ENCODE measurements at regions not wholly inside any gene's neighbourhood (a gene's known extent, or its start where the extent isn't known, plus 50 kb on each side); places are given as distances from the start of the nearest gene placed in this dataset.

DNA sequence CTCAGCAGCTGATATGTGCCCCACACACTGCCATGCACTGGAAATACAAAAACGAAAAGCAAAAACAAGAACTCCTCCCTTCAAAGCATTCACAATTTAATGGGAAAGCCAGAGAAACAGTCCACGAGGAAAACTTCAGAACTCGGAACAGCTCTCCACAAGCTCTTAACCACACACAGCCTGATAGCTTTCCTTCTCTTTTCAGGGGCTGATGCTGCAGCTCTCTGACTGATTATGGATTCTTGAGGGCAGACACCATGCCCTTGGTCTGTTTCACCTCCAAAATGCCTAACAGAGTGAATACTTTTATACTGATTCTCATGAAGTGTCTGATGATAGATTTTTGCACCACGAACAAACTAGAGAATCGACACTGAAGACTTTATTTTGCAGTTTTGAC lies 282.1 kb downstream of the CD83 start:
- TF ChIP-seq BCL6B (tag by site-specific recombination; IDR thresholded peaks at IDR 0.05), result no peak
- no peak for TF ChIP-seq MZF1 (tag by site-specific recombination; IDR thresholded peaks at IDR 0.05; ENCODE audit: borderline replicate concordance)
- TF ChIP-seq, protein P1, sequence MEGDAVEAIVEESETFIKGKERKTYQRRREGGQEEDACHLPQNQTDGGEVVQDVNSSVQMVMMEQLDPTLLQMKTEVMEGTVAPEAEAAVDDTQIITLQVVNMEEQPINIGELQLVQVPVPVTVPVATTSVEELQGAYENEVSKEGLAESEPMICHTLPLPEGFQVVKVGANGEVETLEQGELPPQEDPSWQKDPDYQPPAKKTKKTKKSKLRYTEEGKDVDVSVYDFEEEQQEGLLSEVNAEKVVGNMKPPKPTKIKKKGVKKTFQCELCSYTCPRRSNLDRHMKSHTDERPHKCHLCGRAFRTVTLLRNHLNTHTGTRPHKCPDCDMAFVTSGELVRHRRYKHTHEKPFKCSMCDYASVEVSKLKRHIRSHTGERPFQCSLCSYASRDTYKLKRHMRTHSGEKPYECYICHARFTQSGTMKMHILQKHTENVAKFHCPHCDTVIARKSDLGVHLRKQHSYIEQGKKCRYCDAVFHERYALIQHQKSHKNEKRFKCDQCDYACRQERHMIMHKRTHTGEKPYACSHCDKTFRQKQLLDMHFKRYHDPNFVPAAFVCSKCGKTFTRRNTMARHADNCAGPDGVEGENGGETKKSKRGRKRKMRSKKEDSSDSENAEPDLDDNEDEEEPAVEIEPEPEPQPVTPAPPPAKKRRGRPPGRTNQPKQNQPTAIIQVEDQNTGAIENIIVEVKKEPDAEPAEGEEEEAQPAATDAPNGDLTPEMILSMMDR (tag by site-specific recombination; IDR thresholded peaks at IDR 0.05), result no peak
- TF ChIP-seq ZNF138 (tag by site-specific recombination; IDR thresholded peaks at IDR 0.05; ENCODE audit: borderline replicate concordance), result no peak
- TF ChIP-seq ZNF239 (tag by site-specific recombination; IDR thresholded peaks at IDR 0.05), result no peak
- TF ChIP-seq, protein P2, sequence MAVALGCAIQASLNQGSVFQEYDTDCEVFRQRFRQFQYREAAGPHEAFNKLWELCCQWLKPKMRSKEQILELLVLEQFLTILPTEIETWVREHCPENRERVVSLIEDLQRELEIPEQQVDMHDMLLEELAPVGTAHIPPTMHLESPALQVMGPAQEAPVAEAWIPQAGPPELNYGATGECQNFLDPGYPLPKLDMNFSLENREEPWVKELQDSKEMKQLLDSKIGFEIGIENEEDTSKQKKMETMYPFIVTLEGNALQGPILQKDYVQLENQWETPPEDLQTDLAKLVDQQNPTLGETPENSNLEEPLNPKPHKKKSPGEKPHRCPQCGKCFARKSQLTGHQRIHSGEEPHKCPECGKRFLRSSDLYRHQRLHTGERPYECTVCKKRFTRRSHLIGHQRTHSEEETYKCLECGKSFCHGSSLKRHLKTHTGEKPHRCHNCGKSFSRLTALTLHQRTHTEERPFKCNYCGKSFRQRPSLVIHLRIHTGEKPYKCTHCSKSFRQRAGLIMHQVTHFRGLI (tag by site-specific recombination; IDR thresholded peaks at IDR 0.05), result no peak
- no peak for TF ChIP-seq GFI1B (tag by site-specific recombination; IDR thresholded peaks at IDR 0.05)
- TF ChIP-seq BCL11A (tag by site-specific recombination; IDR thresholded peaks at IDR 0.05; ENCODE audit: low read depth), result no peak
- TF ChIP-seq ZNF24 (tag by site-specific recombination; IDR thresholded peaks at IDR 0.05), result no peak
- peak; percentile 50; the same call in 1 of the 2 replicates for TF ChIP-seq REST (tag by site-specific recombination; IDR thresholded peaks at IDR 0.05)
- no peak for TF ChIP-seq YY1 (tag by site-specific recombination; IDR thresholded peaks at IDR 0.05)
- TF ChIP-seq ZNF416 (tag by site-specific recombination; IDR thresholded peaks at IDR 0.05), result no peak
